ENCODE measurements at regions not wholly inside any gene's neighbourhood (a gene's known extent, or its start where the extent isn't known, plus 50 kb on each side); places are given as distances from the start of the nearest gene placed in this dataset.
A peak's percentile ranks its signal among the peaks of the same experiment; 100 is the strongest.

- dilution Hi-C loops (cut with MboI; ENCODE audit: extremely low pct_ligation_motif_present, low sequenced_read_pairs): no loop called here
- DNase-seq (ENCODE audit: low read depth, low spot score) (peak; percentile 37), FAIRE-seq (peak; percentile 56)
- intact Hi-C loops (cut with micrococcal nuclease): loop anchor here (5.0 kb wide), 1 partner anchor 93 kb away; the partner anchor contains the start of gene HMGA2
- Histone ChIP-seq H3K79me2 (ENCODE audit: control insufficient read depth, insufficient read depth, low read length) (no peaks in the 10 kb centered on the region), H3K9ac (replicated peaks; ENCODE audit: extremely low read depth, insufficient read depth, low read length) (peak overlapping the region; percentile 38), H3K36me3 (ENCODE audit: control insufficient read depth in 2 of 2, extremely low read depth in 1 of 2, insufficient read depth in 2 of 2, low read length in 2 of 2) (no peaks in the 10 kb centered on the region), H2AFZ (ENCODE audit: low read depth, low read length) (peak overlapping the region; percentile 86), H3K4me3 (replicated peaks in 1 of 3; ENCODE audit: insufficient read depth in 1 of 3, low read depth in 1 of 3, low read length in 3 of 3) (peak overlapping the region; percentile 42 to 57 (median 53)), H3K9me3 (replicated peaks; ENCODE audit: control insufficient read depth, insufficient read depth, low read length) (no peaks in the 10 kb centered on the region), H4K20me1 (replicated peaks; ENCODE audit: control insufficient read depth, extremely low read depth, insufficient read depth, low read length) (no peaks in the 10 kb centered on the region), H3K4me2 (ENCODE audit: insufficient read depth, low read length) (peak overlapping the region; percentile 95), H3K27ac (ENCODE audit: insufficient read depth, low read depth, low read length) (no peak overlapping the region), H3K4me1 (ENCODE audit: control insufficient read depth, extremely low read depth, insufficient read depth, low read length) (peaks cover 6% of the 10 kb centered on the region), H3K9me1 (replicated peaks; ENCODE audit: control insufficient read depth, extremely low read depth, insufficient read depth, low read length) (no peaks in the 10 kb centered on the region), H3K27me3 (ENCODE audit: control insufficient read depth in 2 of 2, insufficient read depth in 2 of 2, low read length in 2 of 2) (peaks cover 2 to 37% of the 10 kb centered on the region in 2 experiments)
- no peak for TF ChIP-seq POLR2A (IDR thresholded peaks at IDR 0.05; ENCODE audit: low read depth, low read length)
- no peak for TF ChIP-seq MYC (IDR thresholded peaks at IDR 0.05; ENCODE audit: low read depth, low read length)
- no peak for TF ChIP-seq FOS (IDR thresholded peaks at IDR 0.05; ENCODE audit: borderline replicate concordance, insufficient read depth, low read length)
- peak; percentile 67 for TF ChIP-seq EZH2 (IDR thresholded peaks at IDR 0.05; ENCODE audit: borderline replicate concordance, low read depth, low read length, severe bottlenecking)
- TF ChIP-seq, protein P1, sequence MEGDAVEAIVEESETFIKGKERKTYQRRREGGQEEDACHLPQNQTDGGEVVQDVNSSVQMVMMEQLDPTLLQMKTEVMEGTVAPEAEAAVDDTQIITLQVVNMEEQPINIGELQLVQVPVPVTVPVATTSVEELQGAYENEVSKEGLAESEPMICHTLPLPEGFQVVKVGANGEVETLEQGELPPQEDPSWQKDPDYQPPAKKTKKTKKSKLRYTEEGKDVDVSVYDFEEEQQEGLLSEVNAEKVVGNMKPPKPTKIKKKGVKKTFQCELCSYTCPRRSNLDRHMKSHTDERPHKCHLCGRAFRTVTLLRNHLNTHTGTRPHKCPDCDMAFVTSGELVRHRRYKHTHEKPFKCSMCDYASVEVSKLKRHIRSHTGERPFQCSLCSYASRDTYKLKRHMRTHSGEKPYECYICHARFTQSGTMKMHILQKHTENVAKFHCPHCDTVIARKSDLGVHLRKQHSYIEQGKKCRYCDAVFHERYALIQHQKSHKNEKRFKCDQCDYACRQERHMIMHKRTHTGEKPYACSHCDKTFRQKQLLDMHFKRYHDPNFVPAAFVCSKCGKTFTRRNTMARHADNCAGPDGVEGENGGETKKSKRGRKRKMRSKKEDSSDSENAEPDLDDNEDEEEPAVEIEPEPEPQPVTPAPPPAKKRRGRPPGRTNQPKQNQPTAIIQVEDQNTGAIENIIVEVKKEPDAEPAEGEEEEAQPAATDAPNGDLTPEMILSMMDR (IDR thresholded peaks at IDR 0.05; ENCODE audit: extremely low read depth in 1 of 2, insufficient read depth in 1 of 2, low read depth in 1 of 2, low read length in 2 of 2): no peak
- TF ChIP-seq GATA2 (IDR thresholded peaks at IDR 0.05; ENCODE audit: insufficient read depth, insufficient read length, low read depth, low read length): no peak
- no peak for TF ChIP-seq MAX (IDR thresholded peaks at IDR 0.05; ENCODE audit: insufficient read depth, insufficient read length)
- no peak for TF ChIP-seq POLR2AphosphoS5 (IDR thresholded peaks at IDR 0.05; ENCODE audit: insufficient read depth, low read depth, low read length)
- POLR2A ChIA-PET: no interaction called here
- CTCF ChIA-PET: interaction anchor here (0.7 to 1.6 kb wide), 7 partner anchors 9 to 172 kb away, joined by 3 to 6 read pairs (median 3); no protein-coding TSS in a partner anchor
- no TSS peak for BruUV-seq (replicated peaks)
Observed at GRCh38 chr12:65728848-65729793, 95.2 kb upstream of the HMGA2 start.
